ENCODE measurements at regions not wholly inside any gene's neighbourhood (a gene's known extent, or its start where the extent isn't known, plus 50 kb on each side); places are given as distances from the start of the nearest gene placed in this dataset.

- DNase-seq (ENCODE audit: extremely low read depth, low read depth) = no peak
- TF ChIP-seq CTCF (IDR thresholded peaks at IDR 0.05; ENCODE audit: low read depth, low read length) = no peak
Measured at GRCh38 chr13:62280590-62280989, 864.9 kb upstream of the PCDH20 start.

GRCh38 chr13:62278271-62278670 is 862.6 kb upstream of the PCDH20 start:
- no peak for TF ChIP-seq CTCF (IDR thresholded peaks at IDR 0.05; ENCODE audit: low read depth, low read length)

DNA sequence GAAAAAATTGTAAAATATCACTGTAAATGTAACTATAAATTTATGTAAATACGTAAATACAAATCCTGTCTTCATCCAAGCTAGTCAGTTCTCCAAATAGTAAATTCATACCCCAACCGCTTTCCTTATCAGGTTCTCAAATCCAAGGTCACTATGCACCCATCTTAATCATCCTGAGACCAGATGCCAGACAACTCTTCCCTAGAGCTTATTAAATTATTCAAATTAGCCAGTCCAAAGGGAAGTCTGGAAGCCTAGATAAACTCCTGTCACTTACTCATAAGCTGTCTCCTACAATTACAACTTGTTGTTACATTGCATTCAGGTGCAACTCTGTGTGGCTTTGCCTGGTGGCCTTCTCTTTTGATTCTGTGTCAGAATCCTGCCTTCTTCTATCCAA is 836.1 kb upstream of the PCDH20 start:
- no peak for DNase-seq (ENCODE audit: extremely low read depth, low read depth)
- no peak for TF ChIP-seq CTCF (IDR thresholded peaks at IDR 0.05; ENCODE audit: low read depth, low read length)

More at GRCh38 chr13:62278271-62278670, 862.6 kb upstream of the PCDH20 start:
- DNase-seq (ENCODE audit: extremely low read depth, low read depth) = no peak

- no peak for TF ChIP-seq CTCF (IDR thresholded peaks at IDR 0.05; ENCODE audit: low read depth, low read length)
- DNase-seq (ENCODE audit: extremely low read depth, low read depth) = no peak
Measured at GRCh38 chr13:62250501-62251201, 835.0 kb upstream of the PCDH20 start.

GRCh38 chr13:62246581-62246980 is 830.9 kb upstream of the PCDH20 start:
- no peak for TF ChIP-seq CTCF (IDR thresholded peaks at IDR 0.05; ENCODE audit: low read depth, low read length)
- DNase-seq (ENCODE audit: extremely low read depth, low read depth) = no peak

- TF ChIP-seq CTCF (IDR thresholded peaks at IDR 0.05; ENCODE audit: low read depth, low read length) = no peak
- DNase-seq (ENCODE audit: extremely low read depth, low read depth) = no peak
Measured at GRCh38 chr13:62243106-62243505, 827.5 kb upstream of the PCDH20 start.

- DNase-seq (ENCODE audit: extremely low read depth, low read depth) = no peak
- no peak for TF ChIP-seq CTCF (IDR thresholded peaks at IDR 0.05; ENCODE audit: low read depth, low read length)
Measured at GRCh38 chr13:62234780-62235440, 819.3 kb upstream of the PCDH20 start.

Measured in AG09319 (cell line).